Lower leg skin (tissue), 3 donors: ENCODE measurements at regions not wholly inside any gene's neighbourhood (a gene's known extent, or its start where the extent isn't known, plus 50 kb on each side); places are given as distances from the start of the nearest gene placed in this dataset.

Experiments used
- POLR2A ChIP-seq, 2 donors: fragments of 450-650 bp; IDR thresholded peaks; one replicate each; pipeline ENCODE4 v1.6.1; 2016 to 2017; ENCODE audit warnings: antibody characterized with exemption in 2 of 2, mild to moderate bottlenecking in 1 of 2, moderate library complexity in 1 of 2
- TF ChIP-seq, protein P1 (sequence below), 3 donors: fragments of 450-650 bp; IDR thresholded peaks; one replicate each; pipeline ENCODE4 v1.5.1; 2016; ENCODE audit warnings: antibody characterized with exemption in 3 of 3, mild to moderate bottlenecking in 3 of 3, moderate library complexity in 2 of 3

- TF ChIP-seq, protein P1, sequence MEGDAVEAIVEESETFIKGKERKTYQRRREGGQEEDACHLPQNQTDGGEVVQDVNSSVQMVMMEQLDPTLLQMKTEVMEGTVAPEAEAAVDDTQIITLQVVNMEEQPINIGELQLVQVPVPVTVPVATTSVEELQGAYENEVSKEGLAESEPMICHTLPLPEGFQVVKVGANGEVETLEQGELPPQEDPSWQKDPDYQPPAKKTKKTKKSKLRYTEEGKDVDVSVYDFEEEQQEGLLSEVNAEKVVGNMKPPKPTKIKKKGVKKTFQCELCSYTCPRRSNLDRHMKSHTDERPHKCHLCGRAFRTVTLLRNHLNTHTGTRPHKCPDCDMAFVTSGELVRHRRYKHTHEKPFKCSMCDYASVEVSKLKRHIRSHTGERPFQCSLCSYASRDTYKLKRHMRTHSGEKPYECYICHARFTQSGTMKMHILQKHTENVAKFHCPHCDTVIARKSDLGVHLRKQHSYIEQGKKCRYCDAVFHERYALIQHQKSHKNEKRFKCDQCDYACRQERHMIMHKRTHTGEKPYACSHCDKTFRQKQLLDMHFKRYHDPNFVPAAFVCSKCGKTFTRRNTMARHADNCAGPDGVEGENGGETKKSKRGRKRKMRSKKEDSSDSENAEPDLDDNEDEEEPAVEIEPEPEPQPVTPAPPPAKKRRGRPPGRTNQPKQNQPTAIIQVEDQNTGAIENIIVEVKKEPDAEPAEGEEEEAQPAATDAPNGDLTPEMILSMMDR (IDR thresholded peaks at IDR 0.05), result no peak
- no peak for TF ChIP-seq POLR2A (IDR thresholded peaks at IDR 0.05)
Observed at GRCh38 chr10:4646547-4646946, 179.5 kb upstream of the AKR1E2 start.
